ENCODE measurements at regions not wholly inside any gene's neighbourhood (a gene's known extent, or its start where the extent isn't known, plus 50 kb on each side); places are given as distances from the start of the nearest gene placed in this dataset.

GRCh38 chr2:8457699-8458502 is 224.0 kb upstream of the ID2 start:
- TF ChIP-seq CTCF (IDR thresholded peaks at IDR 0.05) (no peak), EZH2 (IDR thresholded peaks at IDR 0.05) (no peak)
